NCI-H146 treated with DMSO at 0.1 percent for 48 hours (cell line): ENCODE measurements at regions not wholly inside any gene's neighbourhood (a gene's known extent, or its start where the extent isn't known, plus 50 kb on each side); places are given as distances from the start of the nearest gene placed in this dataset.
A peak's percentile ranks its signal among the peaks of the same experiment; 100 is the strongest.

Experiments
- DNase-seq: peaks from one replicate; lab custom pipeline; 2025; ENCODE audit not compliant: unreplicated experiment; lab: John Stamatoyannopoulos, UW

- no peak for DNase-seq
Observed at GRCh38 chr11:8823174-8823742, 87.7 kb upstream of the AKIP1 start.

GRCh38 chr11:8826139-8826786 lies 84.7 kb upstream of the AKIP1 start:
- no peak for DNase-seq

- no peak for DNase-seq
Observed at GRCh38 chr11:8826901-8827560, 84.0 kb upstream of the AKIP1 start.

GRCh38 chr11:8828046-8828445 lies 82.9 kb upstream of the AKIP1 start:
- no peak for DNase-seq

GRCh38 chr11:8828580-8829361 lies 82.2 kb upstream of the AKIP1 start:
- DNase-seq = no peak

GRCh38 chr11:8829556-8829955 lies 81.4 kb upstream of the AKIP1 start:
- DNase-seq = no peak

GRCh38 chr11:8830641-8831040 lies 80.3 kb upstream of the AKIP1 start:
- no peak for DNase-seq

GRCh38 chr11:8831861-8832260 lies 79.1 kb upstream of the AKIP1 start:
- DNase-seq = no peak

- no peak for DNase-seq
Observed at GRCh38 chr11:8832571-8833260, 78.3 kb upstream of the AKIP1 start.

- DNase-seq = no peak
Observed at GRCh38 chr11:8833568-8834315, 77.2 kb upstream of the AKIP1 start.

GRCh38 chr11:8834379-8834778 lies 76.6 kb upstream of the AKIP1 start:
- no peak for DNase-seq

- no peak for DNase-seq
Observed at GRCh38 chr11:8838248-8838647, 72.7 kb upstream of the AKIP1 start.

- DNase-seq = no peak
Observed at GRCh38 chr11:8839306-8839956, 71.6 kb upstream of the AKIP1 start.

GRCh38 chr11:8839957-8840945 lies 70.7 kb upstream of the AKIP1 start:
- DNase-seq = peak; percentile 58

GRCh38 chr11:8841899-8842298 lies 69.1 kb upstream of the AKIP1 start:
- DNase-seq = no peak

GRCh38 chr11:8858808-8859207 lies 52.2 kb upstream of the AKIP1 start:
- DNase-seq = no peak
